ENCODE measurements at regions not wholly inside any gene's neighbourhood (a gene's known extent, or its start where the extent isn't known, plus 50 kb on each side); places are given as distances from the start of the nearest gene placed in this dataset.

DNA sequence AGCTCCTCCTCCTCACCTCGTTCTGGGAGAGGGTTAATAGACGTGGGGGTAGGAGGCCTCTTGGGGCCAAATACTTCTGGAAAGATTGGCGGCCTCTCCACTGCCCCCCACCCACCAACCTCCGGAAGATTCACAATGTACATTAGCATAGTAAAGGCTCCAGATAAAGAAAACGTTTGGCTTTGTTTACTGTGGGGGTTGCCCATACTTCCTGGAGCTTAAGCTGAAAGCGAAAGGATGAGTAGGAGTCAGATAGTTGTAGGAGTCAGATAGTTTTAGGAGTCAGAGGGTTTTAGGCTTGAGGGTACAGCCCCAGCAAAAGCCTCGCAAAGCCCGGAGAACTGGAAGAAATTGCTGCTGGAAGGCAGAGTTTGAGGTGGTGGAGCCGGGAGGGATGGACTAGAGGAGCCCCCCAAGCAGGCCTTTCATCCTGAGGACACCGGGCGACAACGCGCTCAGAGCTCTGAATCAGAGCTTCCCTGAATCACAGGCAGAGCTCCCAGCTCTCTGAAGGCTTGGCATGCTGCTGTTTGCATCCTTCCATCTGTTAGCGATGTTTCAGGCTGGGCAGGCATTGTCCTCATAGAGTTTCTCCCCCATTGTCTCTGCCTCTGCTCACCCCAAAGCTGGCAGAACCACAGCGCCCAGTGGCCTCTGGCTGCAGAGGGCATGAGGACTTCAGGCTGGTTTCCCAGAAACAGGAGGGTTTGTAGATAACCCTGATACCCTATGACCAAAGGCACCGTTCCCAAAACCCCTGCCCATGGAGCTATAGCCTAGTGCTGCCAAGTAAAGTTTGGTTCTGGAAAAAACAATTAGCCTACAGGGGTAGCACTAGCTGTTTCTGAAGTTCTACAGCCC, 280.7 kb downstream of the BCOR start:
- no peak for TF ChIP-seq FOXM1 (IDR thresholded peaks at IDR 0.05; ENCODE audit: borderline replicate concordance, low read depth)
- no peak for TF ChIP-seq RAD21 (IDR thresholded peaks at IDR 0.05; ENCODE audit: low read depth)
- TF ChIP-seq, protein P1, sequence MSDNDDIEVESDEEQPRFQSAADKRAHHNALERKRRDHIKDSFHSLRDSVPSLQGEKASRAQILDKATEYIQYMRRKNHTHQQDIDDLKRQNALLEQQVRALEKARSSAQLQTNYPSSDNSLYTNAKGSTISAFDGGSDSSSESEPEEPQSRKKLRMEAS (IDR thresholded peaks at IDR 0.05), result no peak
- no peak for TF ChIP-seq EGR1 (IDR thresholded peaks at IDR 0.05)
- no peak for TF ChIP-seq EP300 (IDR thresholded peaks at IDR 0.05; ENCODE audit: borderline replicate concordance)
- no peak for TF ChIP-seq TAF1 (IDR thresholded peaks at IDR 0.05; ENCODE audit: low read depth)
- no peak for TF ChIP-seq ZBTB7A (IDR thresholded peaks at IDR 0.05; ENCODE audit: low read depth)
- TF ChIP-seq TEAD4 (IDR thresholded peaks at IDR 0.05), result no peak
- TF ChIP-seq CEBPB (IDR thresholded peaks at IDR 0.05), result no peak
- TF ChIP-seq, protein P2, sequence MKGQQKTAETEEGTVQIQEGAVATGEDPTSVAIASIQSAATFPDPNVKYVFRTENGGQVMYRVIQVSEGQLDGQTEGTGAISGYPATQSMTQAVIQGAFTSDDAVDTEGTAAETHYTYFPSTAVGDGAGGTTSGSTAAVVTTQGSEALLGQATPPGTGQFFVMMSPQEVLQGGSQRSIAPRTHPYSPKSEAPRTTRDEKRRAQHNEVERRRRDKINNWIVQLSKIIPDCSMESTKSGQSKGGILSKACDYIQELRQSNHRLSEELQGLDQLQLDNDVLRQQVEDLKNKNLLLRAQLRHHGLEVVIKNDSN (IDR thresholded peaks at IDR 0.05), result no peak
- TF ChIP-seq TCF12 (IDR thresholded peaks at IDR 0.05; ENCODE audit: low read depth), result no peak
- TF ChIP-seq, protein P3, sequence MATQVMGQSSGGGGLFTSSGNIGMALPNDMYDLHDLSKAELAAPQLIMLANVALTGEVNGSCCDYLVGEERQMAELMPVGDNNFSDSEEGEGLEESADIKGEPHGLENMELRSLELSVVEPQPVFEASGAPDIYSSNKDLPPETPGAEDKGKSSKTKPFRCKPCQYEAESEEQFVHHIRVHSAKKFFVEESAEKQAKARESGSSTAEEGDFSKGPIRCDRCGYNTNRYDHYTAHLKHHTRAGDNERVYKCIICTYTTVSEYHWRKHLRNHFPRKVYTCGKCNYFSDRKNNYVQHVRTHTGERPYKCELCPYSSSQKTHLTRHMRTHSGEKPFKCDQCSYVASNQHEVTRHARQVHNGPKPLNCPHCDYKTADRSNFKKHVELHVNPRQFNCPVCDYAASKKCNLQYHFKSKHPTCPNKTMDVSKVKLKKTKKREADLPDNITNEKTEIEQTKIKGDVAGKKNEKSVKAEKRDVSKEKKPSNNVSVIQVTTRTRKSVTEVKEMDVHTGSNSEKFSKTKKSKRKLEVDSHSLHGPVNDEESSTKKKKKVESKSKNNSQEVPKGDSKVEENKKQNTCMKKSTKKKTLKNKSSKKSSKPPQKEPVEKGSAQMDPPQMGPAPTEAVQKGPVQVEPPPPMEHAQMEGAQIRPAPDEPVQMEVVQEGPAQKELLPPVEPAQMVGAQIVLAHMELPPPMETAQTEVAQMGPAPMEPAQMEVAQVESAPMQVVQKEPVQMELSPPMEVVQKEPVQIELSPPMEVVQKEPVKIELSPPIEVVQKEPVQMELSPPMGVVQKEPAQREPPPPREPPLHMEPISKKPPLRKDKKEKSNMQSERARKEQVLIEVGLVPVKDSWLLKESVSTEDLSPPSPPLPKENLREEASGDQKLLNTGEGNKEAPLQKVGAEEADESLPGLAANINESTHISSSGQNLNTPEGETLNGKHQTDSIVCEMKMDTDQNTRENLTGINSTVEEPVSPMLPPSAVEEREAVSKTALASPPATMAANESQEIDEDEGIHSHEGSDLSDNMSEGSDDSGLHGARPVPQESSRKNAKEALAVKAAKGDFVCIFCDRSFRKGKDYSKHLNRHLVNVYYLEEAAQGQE (IDR thresholded peaks at IDR 0.05; ENCODE audit: low read depth), result no peak
- TF ChIP-seq YY1 (IDR thresholded peaks at IDR 0.05; ENCODE audit: low read depth), result no peak

Data from Ishikawa (cell line).